PC-3 (cell line): ENCODE measurements at regions not wholly inside any gene's neighbourhood (a gene's known extent, or its start where the extent isn't known, plus 50 kb on each side); places are given as distances from the start of the nearest gene placed in this dataset.

Experiments
- EZH2 ChIP-seq: fragments of 300-600 bp; sonication (generic); IDR thresholded peaks from one replicate; pipeline ENCODE4 v1.6.1; 2017; ENCODE audit warnings: antibody characterized with exemption, mild to moderate bottlenecking, low read length; ENCODE audit not compliant: unreplicated experiment
- TF ChIP-seq, protein P1 (sequence below): fragments of 300-600 bp; sonication (generic); conservative IDR thresholded peaks from 2 replicates; pipeline ENCODE4 v1.5.1; 2017; ENCODE audit warnings: antibody characterized with exemption, low read depth, mild to moderate bottlenecking, low read length

GRCh38 chrX:124190440-124190839 is 142.0 kb upstream of the TEX13D start:
- TF ChIP-seq, protein P1, sequence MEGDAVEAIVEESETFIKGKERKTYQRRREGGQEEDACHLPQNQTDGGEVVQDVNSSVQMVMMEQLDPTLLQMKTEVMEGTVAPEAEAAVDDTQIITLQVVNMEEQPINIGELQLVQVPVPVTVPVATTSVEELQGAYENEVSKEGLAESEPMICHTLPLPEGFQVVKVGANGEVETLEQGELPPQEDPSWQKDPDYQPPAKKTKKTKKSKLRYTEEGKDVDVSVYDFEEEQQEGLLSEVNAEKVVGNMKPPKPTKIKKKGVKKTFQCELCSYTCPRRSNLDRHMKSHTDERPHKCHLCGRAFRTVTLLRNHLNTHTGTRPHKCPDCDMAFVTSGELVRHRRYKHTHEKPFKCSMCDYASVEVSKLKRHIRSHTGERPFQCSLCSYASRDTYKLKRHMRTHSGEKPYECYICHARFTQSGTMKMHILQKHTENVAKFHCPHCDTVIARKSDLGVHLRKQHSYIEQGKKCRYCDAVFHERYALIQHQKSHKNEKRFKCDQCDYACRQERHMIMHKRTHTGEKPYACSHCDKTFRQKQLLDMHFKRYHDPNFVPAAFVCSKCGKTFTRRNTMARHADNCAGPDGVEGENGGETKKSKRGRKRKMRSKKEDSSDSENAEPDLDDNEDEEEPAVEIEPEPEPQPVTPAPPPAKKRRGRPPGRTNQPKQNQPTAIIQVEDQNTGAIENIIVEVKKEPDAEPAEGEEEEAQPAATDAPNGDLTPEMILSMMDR, result no peak
- TF ChIP-seq EZH2, result no peak
